ENCODE measurements at regions not wholly inside any gene's neighbourhood (a gene's known extent, or its start where the extent isn't known, plus 50 kb on each side); places are given as distances from the start of the nearest gene placed in this dataset.

GRCh38 chr6:84512391-84512790, 252.0 kb downstream of the TBX18 start:
- Histone ChIP-seq H2BK12ac (ENCODE audit: low read length in 2 of 2) (no peak overlapping the region), H2AK5ac (ENCODE audit: low read length, severe bottlenecking) (no peak overlapping the region), H3K4me2 (ENCODE audit: low read length, poor library complexity, severe bottlenecking) (no peak overlapping the region), H3K27me3 (ENCODE audit: control insufficient read depth in 1 of 2, insufficient read depth in 1 of 2, low read length in 2 of 2) (no peaks in the 10 kb centered on the region), H3K4me1 (ENCODE audit: control insufficient read depth, insufficient read depth, low read depth, low read length) (peaks cover 1% of the 10 kb centered on the region), H4K8ac (ENCODE audit: low read length) (no peak overlapping the region), H4K91ac (ENCODE audit: low read length) (no peak overlapping the region), H3K27ac (ENCODE audit: low read length, poor library complexity, severe bottlenecking) (no peak overlapping the region), H3K18ac (ENCODE audit: low read depth in 1 of 2, low read length in 2 of 2) (no peak overlapping the region), H3K36me3 (ENCODE audit: control insufficient read depth in 1 of 2, insufficient read depth in 2 of 2, low read depth in 1 of 2, low read length in 2 of 2) (no peaks in the 10 kb centered on the region), H3K14ac (ENCODE audit: low read length in 2 of 2) (no peak overlapping the region), H3K9ac (ENCODE audit: low read length) (no peak overlapping the region), H2BK5ac (ENCODE audit: low read depth, low read length, poor library complexity, severe bottlenecking) (no peak overlapping the region), H2BK15ac (ENCODE audit: low read depth, poor library complexity, severe bottlenecking) (no peak overlapping the region), H2BK120ac (ENCODE audit: low read depth, low read length) (no peak overlapping the region), H3K4ac (ENCODE audit: low read depth in 1 of 2, low read length in 2 of 2) (no peak overlapping the region), H3K23ac (ENCODE audit: low read length in 2 of 2) (no peak overlapping the region), H3K79me1 (replicated peaks; ENCODE audit: low read length, poor library complexity, severe bottlenecking) (no peaks in the 10 kb centered on the region), H2AFZ (ENCODE audit: low read depth, low read length) (no peak overlapping the region), H3K4me3 (ENCODE audit: insufficient read depth in 1 of 2, low read depth in 1 of 2, low read length in 2 of 2) (no peak overlapping the region), H3K9me3 (ENCODE audit: control insufficient read depth, low read length) (no peaks in the 10 kb centered on the region)
- DNase-seq = no peak
- 100% methylated on average over 1 of the region's 2 CpGs for WGBS

- no peak overlapping the region for H3K14ac ChIP-seq (ENCODE audit: low read length in 2 of 2)
Measured at GRCh38 chr6:84511929-84512328, 252.5 kb downstream of the TBX18 start.

GRCh38 chr6:84508981-84509380, 255.4 kb downstream of the TBX18 start:
- Histone ChIP-seq H2BK5ac (ENCODE audit: low read depth, low read length, poor library complexity, severe bottlenecking) (no peak overlapping the region), H4K8ac (ENCODE audit: low read length) (no peak overlapping the region), H2BK120ac (ENCODE audit: low read depth, low read length) (no peak overlapping the region), H2AK5ac (ENCODE audit: low read length, severe bottlenecking) (no peak overlapping the region), H3K14ac (ENCODE audit: low read length in 2 of 2) (no peak overlapping the region), H3K27ac (ENCODE audit: low read length, poor library complexity, severe bottlenecking) (no peak overlapping the region), H3K4me2 (ENCODE audit: low read length, poor library complexity, severe bottlenecking) (no peak overlapping the region), H2AFZ (ENCODE audit: low read depth, low read length) (no peak overlapping the region), H3K9me3 (ENCODE audit: control insufficient read depth, low read length) (no peaks in the 10 kb centered on the region), H4K91ac (ENCODE audit: low read length) (no peak overlapping the region), H3K23ac (ENCODE audit: low read length in 2 of 2) (no peak overlapping the region), H3K4ac (ENCODE audit: low read depth in 1 of 2, low read length in 2 of 2) (no peak overlapping the region), H3K9ac (ENCODE audit: low read length) (no peak overlapping the region), H2BK12ac (ENCODE audit: low read length in 2 of 2) (no peak overlapping the region), H3K79me1 (replicated peaks; ENCODE audit: low read length, poor library complexity, severe bottlenecking) (no peaks in the 10 kb centered on the region), H3K4me1 (ENCODE audit: control insufficient read depth, insufficient read depth, low read depth, low read length) (peaks cover 1% of the 10 kb centered on the region), H3K27me3 (ENCODE audit: control insufficient read depth in 1 of 2, insufficient read depth in 1 of 2, low read length in 2 of 2) (no peaks in the 10 kb centered on the region), H3K18ac (ENCODE audit: low read depth in 1 of 2, low read length in 2 of 2) (no peak overlapping the region), H2BK15ac (ENCODE audit: low read depth, poor library complexity, severe bottlenecking) (no peak overlapping the region), H3K36me3 (ENCODE audit: control insufficient read depth in 1 of 2, insufficient read depth in 2 of 2, low read depth in 1 of 2, low read length in 2 of 2) (no peaks in the 10 kb centered on the region), H3K4me3 (ENCODE audit: insufficient read depth in 1 of 2, low read depth in 1 of 2, low read length in 2 of 2) (no peak overlapping the region)
- no peak for DNase-seq

More at GRCh38 chr6:84511929-84512328, 252.5 kb downstream of the TBX18 start:
- H2BK120ac ChIP-seq (ENCODE audit: low read depth, low read length) = no peak overlapping the region
- no peaks in the 10 kb centered on the region for H3K79me1 ChIP-seq (replicated peaks; ENCODE audit: low read length, poor library complexity, severe bottlenecking)
- H2BK12ac ChIP-seq (ENCODE audit: low read length in 2 of 2) = no peak overlapping the region
- H2BK5ac ChIP-seq (ENCODE audit: low read depth, low read length, poor library complexity, severe bottlenecking) = no peak overlapping the region
- no peaks in the 10 kb centered on the region for H3K36me3 ChIP-seq (ENCODE audit: control insufficient read depth in 1 of 2, insufficient read depth in 2 of 2, low read depth in 1 of 2, low read length in 2 of 2)
- peaks cover 1% of the 10 kb centered on the region for H3K4me1 ChIP-seq (ENCODE audit: control insufficient read depth, insufficient read depth, low read depth, low read length)
- no peak overlapping the region for H4K91ac ChIP-seq (ENCODE audit: low read length)
- H3K4ac ChIP-seq (ENCODE audit: low read depth in 1 of 2, low read length in 2 of 2) = no peak overlapping the region
- no peaks in the 10 kb centered on the region for H3K27me3 ChIP-seq (ENCODE audit: control insufficient read depth in 1 of 2, insufficient read depth in 1 of 2, low read length in 2 of 2)
- no peak overlapping the region for H2AFZ ChIP-seq (ENCODE audit: low read depth, low read length)
- H3K4me3 ChIP-seq (ENCODE audit: insufficient read depth in 1 of 2, low read depth in 1 of 2, low read length in 2 of 2) = no peak overlapping the region
- no peak overlapping the region for H3K4me2 ChIP-seq (ENCODE audit: low read length, poor library complexity, severe bottlenecking)
- H2BK15ac ChIP-seq (ENCODE audit: low read depth, poor library complexity, severe bottlenecking) = no peak overlapping the region
- H3K18ac ChIP-seq (ENCODE audit: low read depth in 1 of 2, low read length in 2 of 2) = no peak overlapping the region
- H3K9me3 ChIP-seq (ENCODE audit: control insufficient read depth, low read length) = no peaks in the 10 kb centered on the region
- no peak overlapping the region for H4K8ac ChIP-seq (ENCODE audit: low read length)
- DNase-seq = no peak
- no peak overlapping the region for H3K9ac ChIP-seq (ENCODE audit: low read length)
- no peak overlapping the region for H2AK5ac ChIP-seq (ENCODE audit: low read length, severe bottlenecking)
- no peak overlapping the region for H3K27ac ChIP-seq (ENCODE audit: low read length, poor library complexity, severe bottlenecking)
- 45% methylated on average over 2 of the region's 3 CpGs for WGBS
- H3K23ac ChIP-seq (ENCODE audit: low read length in 2 of 2) = no peak overlapping the region

GRCh38 chr6:84508334-84508733, 256.1 kb downstream of the TBX18 start:
- Histone ChIP-seq H3K9me3 (ENCODE audit: control insufficient read depth, low read length) (no peaks in the 10 kb centered on the region), H2BK120ac (ENCODE audit: low read depth, low read length) (no peak overlapping the region), H3K27me3 (ENCODE audit: control insufficient read depth in 1 of 2, insufficient read depth in 1 of 2, low read length in 2 of 2) (no peaks in the 10 kb centered on the region), H2BK12ac (ENCODE audit: low read length in 2 of 2) (no peak overlapping the region), H3K4me1 (ENCODE audit: control insufficient read depth, insufficient read depth, low read depth, low read length) (peaks cover 1% of the 10 kb centered on the region), H3K36me3 (ENCODE audit: control insufficient read depth in 1 of 2, insufficient read depth in 2 of 2, low read depth in 1 of 2, low read length in 2 of 2) (no peaks in the 10 kb centered on the region), H3K4ac (ENCODE audit: low read depth in 1 of 2, low read length in 2 of 2) (no peak overlapping the region), H3K23ac (ENCODE audit: low read length in 2 of 2) (no peak overlapping the region), H2BK5ac (ENCODE audit: low read depth, low read length, poor library complexity, severe bottlenecking) (no peak overlapping the region), H4K91ac (ENCODE audit: low read length) (no peak overlapping the region), H3K79me1 (replicated peaks; ENCODE audit: low read length, poor library complexity, severe bottlenecking) (no peaks in the 10 kb centered on the region), H2AK5ac (ENCODE audit: low read length, severe bottlenecking) (no peak overlapping the region), H2BK15ac (ENCODE audit: low read depth, poor library complexity, severe bottlenecking) (no peak overlapping the region), H3K4me2 (ENCODE audit: low read length, poor library complexity, severe bottlenecking) (no peak overlapping the region), H3K4me3 (ENCODE audit: insufficient read depth in 1 of 2, low read depth in 1 of 2, low read length in 2 of 2) (no peak overlapping the region), H3K14ac (ENCODE audit: low read length in 2 of 2) (no peak overlapping the region), H2AFZ (ENCODE audit: low read depth, low read length) (no peak overlapping the region), H3K9ac (ENCODE audit: low read length) (no peak overlapping the region), H3K18ac (ENCODE audit: low read depth in 1 of 2, low read length in 2 of 2) (no peak overlapping the region), H4K8ac (ENCODE audit: low read length) (no peak overlapping the region), H3K27ac (ENCODE audit: low read length, poor library complexity, severe bottlenecking) (no peak overlapping the region)
- no peak for DNase-seq
